ENCODE measurements at regions not wholly inside any gene's neighbourhood (a gene's known extent, or its start where the extent isn't known, plus 50 kb on each side); places are given as distances from the start of the nearest gene placed in this dataset.

DNA sequence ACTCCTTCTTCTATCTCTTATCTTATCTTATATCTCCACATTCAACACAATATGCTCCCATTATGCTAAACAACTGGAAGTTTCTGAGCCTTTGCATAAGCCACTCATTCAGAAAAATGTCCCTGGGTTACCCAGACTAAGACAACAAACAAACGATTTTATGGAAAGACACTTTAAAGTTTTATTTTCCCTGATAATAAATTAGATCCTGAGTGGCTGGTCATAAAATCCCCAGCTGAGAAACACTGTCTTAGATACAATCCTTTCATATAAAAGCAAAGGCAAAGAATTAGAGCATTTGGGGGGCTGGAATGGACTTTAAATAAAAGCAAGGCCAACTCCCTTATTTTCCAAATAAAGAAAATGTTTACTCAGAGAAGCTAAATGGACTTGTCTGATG, 322.3 kb downstream of the GBE1 start:
- no peak for DNase-seq (ENCODE audit: low spot score)

DNA sequence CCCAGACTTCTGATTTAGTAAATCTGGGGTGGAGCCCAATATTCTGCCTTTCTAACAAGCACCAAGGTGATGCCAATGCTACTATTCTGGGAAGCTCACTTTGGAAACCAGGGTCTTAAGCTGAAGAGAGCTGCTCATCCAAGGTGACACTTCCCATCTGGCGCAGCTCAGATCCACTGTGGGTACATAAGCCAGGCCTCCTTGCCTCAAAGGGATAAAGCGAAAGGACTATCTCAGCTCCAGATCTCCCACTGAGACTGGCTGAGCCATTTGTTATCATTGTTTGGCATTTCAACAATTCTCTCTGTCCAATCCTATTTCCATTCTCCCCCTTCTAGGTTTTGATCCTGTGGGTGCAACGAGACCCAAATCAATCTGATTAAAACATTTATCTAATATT, 323.8 kb downstream of the GBE1 start:
- no peak for DNase-seq (ENCODE audit: low spot score)

DNA sequence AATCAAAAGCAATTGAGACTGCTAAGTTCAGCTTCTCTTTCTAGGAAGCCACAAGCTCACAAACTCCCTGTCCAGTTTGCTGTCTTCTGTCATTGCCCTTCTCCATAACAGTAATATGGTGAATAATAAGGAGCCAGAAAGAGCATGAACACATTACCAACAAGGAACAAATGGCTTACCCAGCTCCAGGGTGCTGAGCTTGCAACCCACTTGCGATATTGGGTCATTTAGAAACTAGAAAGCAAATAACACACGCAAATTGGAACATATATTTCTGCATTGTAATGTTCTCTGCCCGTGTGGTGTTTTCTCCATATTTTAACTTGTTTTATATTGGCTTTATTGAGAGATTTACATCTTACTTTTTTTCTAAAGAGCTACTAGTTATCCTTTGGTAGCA, 325.3 kb downstream of the GBE1 start:
- no peak for DNase-seq (ENCODE audit: low spot score)

DNA sequence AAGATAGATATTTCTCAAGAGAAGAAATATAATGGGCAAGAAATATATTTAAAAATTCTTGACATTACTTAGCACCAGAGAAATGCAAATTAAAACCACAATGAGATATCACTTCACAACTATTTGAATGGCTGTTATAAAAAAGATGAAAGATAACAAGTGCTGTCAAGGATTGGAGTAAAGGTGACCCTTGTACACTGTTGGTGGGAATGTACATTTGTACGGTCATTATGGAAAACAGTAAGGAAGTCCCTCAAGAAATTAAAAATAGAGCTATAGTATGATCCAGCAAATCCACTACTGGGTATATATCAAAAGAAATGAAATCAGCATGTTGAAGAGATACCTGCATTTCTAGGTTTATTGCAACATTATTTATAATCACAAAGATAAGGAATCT, 326.4 kb downstream of the GBE1 start:
- DNase-seq (ENCODE audit: low spot score), result no peak

DNA sequence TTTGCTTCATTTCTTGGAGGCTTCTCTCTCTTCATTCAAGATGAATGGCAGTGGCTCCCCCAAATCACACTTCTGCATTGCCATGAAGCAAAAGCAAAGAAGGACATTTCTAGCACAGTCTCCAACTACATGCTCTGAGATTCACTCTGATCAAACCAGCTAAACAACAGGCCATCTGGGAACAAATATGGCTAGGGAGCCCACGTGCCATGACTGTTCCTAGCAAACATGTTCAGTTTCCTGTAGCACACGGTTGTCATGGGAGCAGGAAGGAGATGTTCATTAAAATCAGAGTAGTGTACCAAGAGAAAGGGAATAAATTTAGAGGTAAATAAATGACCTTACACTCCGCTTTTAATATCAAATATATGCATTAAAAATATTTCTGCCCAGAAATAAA, 327.3 kb downstream of the GBE1 start:
- no peak for DNase-seq (ENCODE audit: low spot score)

DNA sequence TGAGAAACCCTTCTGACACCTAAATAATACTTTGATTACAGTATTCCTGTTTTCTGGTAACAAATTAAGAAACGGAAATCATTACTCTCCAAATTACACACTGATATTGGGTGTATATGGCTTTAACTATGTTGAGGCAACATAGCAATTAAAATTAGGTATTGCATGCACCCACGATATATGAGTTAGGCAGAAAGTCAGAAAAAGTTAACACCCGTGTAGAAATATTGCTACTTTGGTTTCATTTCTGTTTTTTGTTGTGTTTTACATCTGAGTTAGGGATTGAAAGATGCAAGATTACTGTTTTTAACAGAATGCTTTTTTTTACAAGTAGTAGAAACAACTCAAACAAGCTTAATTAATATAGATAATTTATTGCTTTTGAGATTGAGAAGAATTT, 327.8 kb downstream of the GBE1 start:
- DNase-seq (ENCODE audit: low spot score), result no peak

DNA sequence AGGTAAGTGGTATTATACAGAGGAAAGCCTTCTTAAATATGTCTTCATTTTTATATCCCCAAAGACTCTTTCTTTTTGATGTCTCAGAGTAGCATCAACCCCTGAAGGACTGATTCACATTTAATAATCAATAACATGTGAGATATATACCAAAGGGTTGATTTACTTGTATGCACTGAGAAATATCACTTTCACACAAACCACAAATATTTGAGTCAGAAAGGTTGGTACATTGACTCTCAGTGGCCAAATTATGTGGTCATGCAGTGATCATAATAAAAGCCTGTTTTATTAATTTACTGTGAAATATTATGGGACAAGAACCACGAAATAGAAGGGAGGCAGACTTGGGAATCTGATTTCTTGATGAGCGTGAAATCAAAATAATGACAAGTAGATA, 329.0 kb downstream of the GBE1 start:
- no peak for DNase-seq (ENCODE audit: low spot score)

DNA sequence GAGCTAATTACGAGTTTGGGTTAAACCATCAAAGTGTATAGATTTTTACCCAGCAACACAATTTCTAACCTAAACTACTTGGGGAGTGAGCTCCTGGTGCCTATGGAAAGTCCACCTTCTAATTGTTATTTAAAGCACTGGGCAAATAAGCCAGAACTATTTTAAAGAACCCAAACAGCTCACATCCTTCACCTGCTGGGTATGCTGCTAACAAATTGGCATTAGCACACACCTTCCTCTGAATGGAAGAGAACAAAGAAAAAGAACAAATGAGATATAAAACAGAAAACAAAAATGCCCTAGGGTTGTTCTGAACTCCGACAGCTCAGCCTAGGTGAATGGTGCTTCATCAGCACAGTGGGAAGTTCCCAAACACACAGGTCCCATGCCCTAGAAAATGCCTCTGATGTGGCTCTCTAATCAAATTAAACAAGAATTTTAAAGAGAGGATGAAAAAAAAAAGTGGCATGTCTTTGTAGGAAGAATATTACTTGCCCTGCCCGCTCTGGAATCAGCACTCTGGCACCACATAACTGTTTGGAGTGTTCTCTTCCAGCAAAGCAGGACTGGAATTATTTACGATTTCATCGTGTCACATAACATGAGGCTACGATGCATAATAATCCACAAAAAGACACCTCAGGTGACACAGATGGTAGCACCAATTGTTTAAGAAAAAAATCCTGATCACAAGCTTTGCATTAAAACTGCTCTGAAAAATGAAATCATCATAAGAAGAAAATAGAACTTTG, 334.4 kb downstream of the GBE1 start:
- DNase-seq (ENCODE audit: low spot score), result no peak

DNA sequence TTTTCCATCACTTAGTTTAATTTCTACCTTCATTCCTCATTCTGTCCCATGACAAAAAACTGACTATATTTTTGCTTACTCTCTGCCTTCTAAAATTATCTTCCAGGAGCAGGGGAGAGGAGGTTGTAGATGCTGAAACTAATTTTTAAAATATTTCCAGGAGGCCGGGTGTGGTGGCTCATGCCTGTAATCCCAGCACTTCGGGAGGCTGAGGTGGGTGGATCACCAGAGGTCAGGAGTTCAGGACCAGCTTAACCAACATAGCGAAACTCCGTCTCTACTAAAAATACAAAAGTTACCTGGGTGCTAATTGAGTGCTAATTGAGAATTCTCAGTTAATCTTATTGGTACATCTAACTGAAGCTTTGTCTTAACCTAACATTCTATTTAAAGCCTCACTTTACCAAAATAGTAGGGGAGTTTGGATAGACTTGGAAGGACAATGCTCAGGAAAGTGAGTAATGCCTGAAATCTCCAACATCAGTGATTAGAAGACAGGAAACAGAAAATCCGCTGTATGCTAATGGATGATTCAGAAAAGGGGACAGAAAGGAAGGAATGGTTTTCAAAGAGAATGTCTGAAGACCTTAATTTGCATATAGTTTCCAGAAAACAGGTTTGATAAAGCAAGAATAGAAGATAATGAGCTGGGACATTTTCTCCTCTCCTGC, 336.1 kb downstream of the GBE1 start:
- DNase-seq (ENCODE audit: low spot score), result no peak

DNA sequence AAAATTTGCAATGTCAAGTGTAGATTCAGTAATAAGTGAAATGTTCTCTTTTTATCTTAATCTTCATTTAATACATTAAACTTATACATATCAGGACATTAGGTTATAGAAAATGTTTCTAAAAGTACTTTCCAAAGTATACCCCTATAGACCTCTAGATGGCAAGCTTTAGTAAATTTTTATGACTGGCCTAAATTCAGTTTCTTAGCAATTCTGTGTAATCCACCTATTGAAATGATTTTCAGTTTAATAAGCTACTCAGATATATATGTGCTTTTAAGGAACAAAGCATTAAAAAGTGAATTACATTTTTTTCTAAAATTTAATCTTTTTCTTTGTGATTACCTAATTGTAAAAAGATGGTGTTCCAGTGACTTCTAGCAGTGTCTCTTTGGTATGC, 342.2 kb downstream of the GBE1 start:
- DNase-seq (ENCODE audit: low spot score), result no peak

DNA sequence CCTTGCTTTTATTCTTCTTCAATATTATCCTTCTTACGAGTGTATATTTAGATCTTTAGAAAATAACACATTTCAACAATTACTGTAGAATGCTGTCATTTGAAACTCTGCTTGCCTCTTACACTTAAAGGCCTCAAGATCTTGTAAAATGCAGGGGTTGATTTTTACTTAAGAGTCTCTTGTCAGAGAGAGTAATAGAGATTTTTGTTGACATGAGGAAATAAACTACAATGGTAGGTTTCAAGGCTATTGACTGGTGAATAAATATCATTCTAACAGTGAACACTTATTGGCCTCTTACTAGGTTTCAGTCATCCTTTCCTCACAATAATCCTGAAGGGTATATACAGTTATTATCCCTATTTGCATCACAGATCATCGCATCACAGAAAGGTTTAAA, 344.6 kb downstream of the GBE1 start:
- no peak for DNase-seq (ENCODE audit: low spot score)

DNA sequence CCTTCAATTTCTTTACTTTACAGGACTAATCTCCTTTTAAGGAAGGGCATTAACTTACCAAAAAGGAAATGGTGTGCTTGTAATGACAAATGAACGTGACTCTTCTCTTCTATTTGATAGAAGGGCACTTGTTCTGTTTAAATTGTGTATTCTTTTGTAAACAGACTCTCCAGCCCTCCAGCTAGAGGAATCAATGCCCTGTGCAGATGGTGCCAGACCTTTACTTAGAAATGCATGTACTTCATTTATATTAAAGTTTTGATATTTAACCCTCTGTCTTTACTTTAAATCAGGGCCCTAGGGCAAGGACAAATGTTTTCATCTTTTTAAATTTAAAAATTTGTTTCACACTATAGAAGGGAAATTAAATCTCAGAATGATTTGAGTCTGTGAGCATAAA, 355.1 kb downstream of the GBE1 start:
- DNase-seq (ENCODE audit: low spot score), result no peak

DNA sequence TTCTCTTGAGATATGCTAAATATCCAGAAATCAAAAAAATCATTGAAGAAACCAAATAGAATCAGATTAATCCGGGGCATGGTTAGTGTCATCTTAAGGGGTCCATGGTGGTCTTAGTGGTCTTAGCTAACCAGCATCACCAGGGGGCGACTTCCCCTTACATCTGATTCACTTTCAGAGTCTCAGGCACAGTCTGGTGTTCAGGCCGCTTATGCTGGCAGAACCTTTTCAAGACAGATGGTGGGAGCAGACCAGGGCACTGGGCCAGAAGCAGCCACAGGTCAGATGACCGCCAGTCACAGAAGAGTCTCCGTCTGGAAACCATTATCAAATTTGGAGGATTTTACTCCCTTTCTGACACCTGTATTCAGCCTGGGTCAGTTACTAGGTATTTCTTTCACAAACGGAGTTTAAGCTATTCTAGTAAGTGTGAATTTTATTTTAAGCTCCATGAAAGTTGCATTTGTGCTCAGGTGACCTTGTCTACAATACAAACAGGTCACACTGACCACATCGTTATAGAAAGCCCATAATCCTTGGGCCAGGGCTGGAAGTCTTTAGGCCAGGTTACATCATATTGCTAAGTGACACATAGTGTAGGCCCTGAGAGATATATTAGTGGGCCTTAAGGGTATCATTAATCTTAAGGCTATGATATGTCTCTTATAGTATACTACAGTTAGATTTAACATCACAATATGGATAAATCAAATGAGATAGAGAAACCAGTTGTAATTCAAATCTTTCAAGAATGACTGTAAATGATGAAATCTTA, 365.5 kb downstream of the GBE1 start:
- no peak for DNase-seq (ENCODE audit: low spot score)

DNA sequence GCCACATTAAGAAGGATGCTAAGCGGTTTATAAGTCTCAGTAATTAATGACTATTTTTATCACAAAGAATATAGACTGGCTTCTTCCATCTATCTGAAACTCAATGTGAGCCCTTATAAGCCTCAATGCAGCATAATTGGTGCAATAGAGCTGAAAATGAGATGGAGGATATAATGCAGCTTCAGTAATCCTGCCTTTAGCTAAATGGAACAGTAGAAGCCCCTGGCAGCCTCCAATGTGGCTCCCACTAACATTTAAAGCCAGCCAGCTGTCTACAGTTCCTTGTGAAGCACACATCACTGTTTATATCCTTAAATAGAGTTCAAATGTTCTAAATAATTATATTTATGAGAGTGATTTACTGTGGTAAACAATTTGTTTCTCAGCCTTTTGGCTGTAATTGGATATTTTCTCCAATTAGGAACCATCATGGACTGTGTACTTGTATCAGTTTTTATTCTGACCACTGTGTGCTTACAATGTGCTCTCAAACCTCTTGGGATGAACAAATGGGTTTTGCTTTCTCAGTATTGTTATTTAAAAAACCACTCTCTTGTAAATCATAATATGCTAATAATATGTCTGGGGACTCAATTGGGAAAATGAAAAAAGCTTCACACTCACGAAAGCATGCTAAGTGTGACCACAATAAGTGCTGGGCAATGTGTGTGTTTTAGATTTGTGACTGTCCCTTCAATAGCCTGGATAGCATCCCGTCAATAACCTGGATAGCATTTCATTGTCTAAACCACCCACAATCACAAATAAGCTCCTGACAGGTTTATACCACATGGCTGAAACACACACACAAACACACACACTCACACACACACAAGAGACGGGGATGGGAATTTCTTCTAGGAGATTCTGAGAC, 366.6 kb downstream of the GBE1 start:
- no peak for DNase-seq (ENCODE audit: low spot score)

DNA sequence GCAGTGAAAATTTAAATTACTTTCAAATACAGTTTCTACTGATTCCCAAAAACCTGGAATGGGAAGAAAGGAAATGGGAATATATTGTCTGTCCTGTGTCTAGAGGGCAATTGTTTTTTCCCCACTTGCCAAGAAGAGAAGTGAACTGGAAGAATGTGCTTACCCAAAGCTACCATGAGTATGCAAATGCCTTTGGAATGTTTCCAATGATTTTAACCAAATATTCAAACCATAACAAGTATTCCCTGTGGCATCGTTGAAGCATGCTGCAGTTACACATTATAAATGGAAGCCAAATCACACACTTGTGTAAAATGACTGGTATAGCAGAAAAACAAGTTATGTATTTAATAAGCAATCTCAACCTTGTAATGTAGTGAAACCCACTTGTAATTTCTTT, 368.2 kb downstream of the GBE1 start:
- DNase-seq (ENCODE audit: low spot score), result no peak

DNA sequence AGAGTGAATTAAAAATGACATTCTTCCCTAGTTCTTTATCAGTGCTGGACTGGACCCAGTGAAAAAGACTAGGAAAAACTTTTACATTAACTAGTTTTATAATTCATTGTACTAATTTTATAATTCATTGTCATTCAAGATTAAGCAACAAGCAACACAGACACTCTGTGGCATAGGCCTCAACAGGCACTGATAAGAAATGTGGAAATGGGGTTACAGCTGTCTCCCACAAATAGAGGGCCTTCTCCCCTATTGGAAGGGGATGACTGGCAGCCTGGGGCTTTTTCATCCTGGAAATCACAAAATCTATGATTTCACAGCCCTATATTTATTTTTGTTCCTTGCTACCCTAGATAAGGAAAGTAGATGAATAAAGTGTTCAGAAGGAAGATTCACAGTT, 370.6 kb downstream of the GBE1 start:
- no peak for DNase-seq (ENCODE audit: low spot score)

DNA sequence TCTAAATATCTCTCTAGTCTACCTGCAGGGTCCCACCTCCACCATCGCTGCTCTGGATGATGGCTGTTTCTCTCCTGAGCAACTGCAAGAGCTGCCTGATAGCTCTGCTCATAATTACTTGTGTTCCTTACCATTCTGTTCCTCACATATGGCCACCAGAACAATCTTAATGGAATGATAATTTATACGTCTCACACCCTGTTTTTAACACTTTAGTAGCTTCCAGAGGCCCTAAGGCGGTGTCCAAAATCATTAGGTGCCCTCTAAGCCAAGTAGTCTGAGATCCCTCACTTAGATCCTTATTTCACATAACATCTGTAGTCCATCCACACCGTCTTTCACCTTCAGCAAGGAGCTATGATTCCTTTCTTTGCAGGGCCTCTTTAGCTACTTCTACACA, 373.3 kb downstream of the GBE1 start:
- DNase-seq (ENCODE audit: low spot score), result no peak

DNA sequence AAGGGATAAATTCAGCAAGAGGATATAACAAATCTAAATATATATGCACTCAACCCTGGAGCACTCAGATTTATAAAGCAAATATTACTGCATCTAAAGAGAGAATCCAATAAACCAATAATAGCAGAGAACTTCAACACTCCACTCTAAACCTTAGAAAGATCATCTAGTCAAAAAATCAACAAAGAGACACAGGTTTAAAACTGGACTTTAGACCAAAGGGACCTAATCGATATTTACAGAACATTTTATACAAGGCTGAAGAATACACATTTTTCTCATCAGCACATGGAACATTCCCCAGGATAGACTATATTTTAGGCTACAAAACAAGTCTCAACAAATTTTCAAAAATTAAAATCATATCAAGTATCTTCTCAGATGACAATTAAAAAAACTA, 379.0 kb downstream of the GBE1 start:
- DNase-seq (ENCODE audit: low spot score), result no peak

DNA sequence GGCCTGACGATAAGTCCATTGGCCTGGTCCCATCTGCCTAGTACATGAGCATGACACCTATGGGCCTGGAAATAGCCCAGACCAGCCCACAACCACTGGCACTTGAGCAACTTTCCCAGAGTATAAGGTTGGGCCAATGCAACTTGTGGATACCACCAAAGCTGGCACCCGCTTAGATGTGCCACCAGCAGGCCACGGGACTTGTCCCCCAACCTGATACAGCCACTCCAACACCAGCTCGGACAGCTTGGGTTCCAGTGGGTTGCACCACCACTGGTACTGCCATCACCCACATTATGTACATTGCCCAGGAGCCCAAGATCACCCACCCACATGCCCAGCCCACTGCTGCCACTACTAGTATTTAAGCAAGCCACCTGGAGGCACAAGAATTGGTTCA, 381.2 kb downstream of the GBE1 start:
- DNase-seq (ENCODE audit: low spot score), result no peak

DNA sequence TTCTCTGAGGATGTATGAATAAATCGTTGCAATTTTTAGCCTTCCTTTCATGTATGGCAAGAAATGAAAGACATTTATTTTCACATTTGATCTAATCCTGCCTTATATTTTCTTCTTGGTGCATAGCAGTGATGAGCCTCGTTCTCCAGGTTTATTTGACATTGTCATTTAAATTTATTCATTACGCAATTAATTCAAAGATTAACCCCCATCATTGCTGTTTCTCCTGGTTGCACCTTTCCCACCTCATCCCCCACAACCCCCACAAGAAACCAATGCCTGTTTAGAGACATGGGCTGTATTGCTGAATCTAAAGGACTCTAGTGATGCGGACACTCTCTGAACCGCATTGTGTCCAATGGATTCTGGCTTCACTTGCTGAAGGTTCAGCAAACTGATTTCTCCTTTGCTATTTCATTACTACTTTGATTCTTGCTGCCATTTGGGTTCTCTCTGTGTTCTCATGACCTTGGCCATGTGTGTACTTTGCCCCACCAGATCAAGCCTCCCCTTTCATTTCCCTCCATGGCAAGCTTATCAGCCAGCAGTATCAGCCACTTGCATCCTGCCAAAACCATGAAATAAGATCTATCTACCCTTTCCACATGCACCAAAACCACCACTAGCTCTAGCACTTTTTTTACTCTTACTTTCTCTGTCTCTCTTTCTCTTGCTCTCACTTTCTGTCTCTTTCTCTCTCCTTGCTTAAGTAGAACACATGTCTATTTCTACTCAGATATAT, 382.7 kb downstream of the GBE1 start:
- no peak for DNase-seq (ENCODE audit: low spot score)

DNA sequence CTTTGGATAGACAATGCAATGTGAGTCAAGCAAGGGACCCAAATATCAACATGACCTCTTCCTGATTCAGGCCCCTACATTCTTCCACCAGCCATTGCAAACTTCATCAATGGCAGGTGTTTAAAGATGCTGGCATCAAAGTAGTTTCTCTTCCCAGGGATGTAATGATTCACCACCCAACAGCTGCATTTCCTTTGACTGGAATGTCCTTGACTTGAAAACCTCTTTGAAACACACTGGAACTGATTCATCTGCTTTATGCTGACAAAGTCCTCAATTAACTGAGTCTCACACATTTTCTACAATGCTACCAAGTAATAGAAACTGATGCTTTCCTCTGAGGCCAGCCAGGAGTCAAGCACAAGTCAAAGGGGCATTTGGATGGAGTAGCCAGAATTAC, 385.5 kb downstream of the GBE1 start:
- no peak for DNase-seq (ENCODE audit: low spot score)

DNA sequence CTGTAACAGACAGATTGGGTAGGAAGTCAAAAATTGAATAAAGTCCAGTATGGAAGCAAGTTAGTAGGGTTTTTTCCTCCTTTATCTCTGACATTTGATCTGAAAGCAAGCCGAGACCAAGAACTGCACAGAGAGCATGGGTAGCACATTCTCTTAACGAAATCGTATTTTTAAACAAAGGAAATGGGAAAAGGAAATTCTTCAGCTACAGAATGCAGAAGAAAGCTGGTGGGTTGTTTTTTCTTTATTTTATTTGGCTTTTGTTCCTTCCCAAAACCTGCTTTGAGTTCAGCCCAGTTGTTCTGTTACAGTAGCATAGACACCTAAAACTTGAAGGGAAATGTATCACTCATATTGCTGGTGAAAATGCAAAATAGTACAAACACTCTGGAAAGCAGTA, 397.0 kb downstream of the GBE1 start:
- DNase-seq (ENCODE audit: low spot score), result no peak

Data from putamen (tissue), 1 donor.